ENCODE measurements at regions not wholly inside any gene's neighbourhood (a gene's known extent, or its start where the extent isn't known, plus 50 kb on each side); places are given as distances from the start of the nearest gene placed in this dataset.
"Not testable (repeated sequence)": the region's sequence is repeated elsewhere in the genome, so short reads cannot be mapped to it uniquely, and the experiment has no call there.

GRCh38 chr3:6706777-6707176 lies 154.1 kb upstream of the GRM7 start:
- no peak for DNase-seq (ENCODE audit: low read depth)

GRCh38 chr3:6709178-6709577 lies 151.7 kb upstream of the GRM7 start:
- DNase-seq (ENCODE audit: low read depth) = no peak

GRCh38 chr3:6714962-6715361 lies 146.0 kb upstream of the GRM7 start:
- no peak for DNase-seq (ENCODE audit: low read depth)

- DNase-seq (ENCODE audit: low read depth) = no peak
Measured at GRCh38 chr3:6716420-6716819, 144.5 kb upstream of the GRM7 start.

DNA sequence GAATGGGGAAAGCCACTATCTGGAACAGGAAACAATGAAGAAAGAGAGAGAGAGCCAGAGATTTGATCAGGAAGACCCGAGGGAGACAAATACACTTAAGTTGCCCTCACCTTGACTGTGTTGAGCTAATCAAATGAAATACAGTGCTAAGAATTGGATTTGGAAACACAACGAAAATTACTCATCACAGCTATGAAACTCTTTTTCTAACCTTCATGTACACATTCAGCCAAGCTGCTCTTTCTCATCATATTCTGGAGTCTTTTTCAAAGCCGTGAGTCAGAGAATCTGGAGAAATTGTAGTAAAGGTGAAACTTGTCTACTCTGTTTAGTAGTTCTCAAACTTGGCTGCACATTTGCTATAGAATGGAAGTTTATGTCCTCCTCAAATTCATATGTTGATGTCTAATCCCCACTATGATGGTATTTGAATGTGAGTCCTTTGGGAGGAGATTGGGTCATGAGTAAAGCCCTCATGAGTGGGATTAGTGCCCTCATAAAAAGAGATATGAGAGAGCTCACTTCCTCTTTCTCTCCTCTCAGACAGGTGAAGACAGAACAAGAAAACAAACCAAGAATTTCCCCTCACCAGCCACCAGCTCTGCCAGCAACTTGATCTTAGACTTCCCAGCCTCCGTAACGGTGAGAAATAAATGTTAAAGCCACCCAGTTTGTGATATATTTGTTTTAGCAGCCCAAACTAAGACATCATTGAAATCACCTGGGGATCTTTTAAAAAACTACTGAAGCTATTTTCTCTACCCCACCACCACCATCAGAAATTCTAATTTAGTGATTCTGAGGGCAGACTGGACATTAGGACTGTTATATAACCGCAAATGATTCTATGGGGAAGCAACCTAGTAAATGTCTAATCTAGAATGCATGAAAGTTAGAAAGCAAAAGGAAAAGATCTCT lies 143.6 kb upstream of the GRM7 start:
- DNase-seq (ENCODE audit: low read depth) = no peak

- DNase-seq (ENCODE audit: low read depth) = no peak
Measured at GRCh38 chr3:6719999-6720398, 140.9 kb upstream of the GRM7 start.

DNA sequence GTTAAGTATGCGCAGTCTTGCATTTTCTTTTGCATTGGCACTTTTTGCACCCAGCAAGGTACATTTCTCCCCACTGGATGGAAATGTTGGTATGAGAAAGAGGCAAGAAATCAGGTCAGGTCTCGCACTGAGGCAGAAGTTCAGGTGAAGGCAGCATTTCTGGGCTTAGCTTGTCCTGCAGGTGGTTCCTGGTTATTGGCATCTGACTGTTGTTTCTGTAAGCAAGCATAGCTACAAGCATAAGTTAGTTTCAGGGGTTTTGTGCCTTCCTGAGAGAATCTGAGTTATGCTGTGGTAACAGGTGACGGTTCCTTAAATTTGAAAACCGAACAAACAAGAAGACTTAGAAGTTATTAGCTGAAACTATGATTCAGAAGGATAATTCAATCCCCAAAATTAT lies 139.4 kb upstream of the GRM7 start:
- DNase-seq (ENCODE audit: low read depth) = no peak

GRCh38 chr3:6723205-6723604 lies 137.7 kb upstream of the GRM7 start:
- no peak for DNase-seq (ENCODE audit: low read depth)

DNA sequence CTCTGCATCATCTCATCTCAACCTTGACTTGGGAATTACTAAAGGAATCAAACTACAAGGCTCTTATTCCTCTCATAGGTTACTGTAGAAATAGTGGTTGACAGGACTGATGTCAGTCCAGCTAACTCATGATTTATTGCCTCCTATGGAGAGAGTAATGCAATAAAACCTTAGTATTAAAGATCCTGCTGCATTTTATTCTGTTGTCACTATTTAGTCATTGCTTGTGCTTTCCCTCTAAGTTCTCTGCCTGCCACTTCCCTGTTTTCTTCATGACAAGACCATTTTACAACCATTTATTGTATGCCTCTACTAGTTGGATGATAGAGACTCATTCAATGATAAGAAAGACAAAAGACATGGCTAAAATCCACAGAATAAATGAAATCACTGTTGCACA lies 134.1 kb upstream of the GRM7 start:
- no peak for DNase-seq (ENCODE audit: low read depth)

- no peak for DNase-seq (ENCODE audit: low read depth)
Measured at GRCh38 chr3:6732807-6733206, 128.1 kb upstream of the GRM7 start.

DNA sequence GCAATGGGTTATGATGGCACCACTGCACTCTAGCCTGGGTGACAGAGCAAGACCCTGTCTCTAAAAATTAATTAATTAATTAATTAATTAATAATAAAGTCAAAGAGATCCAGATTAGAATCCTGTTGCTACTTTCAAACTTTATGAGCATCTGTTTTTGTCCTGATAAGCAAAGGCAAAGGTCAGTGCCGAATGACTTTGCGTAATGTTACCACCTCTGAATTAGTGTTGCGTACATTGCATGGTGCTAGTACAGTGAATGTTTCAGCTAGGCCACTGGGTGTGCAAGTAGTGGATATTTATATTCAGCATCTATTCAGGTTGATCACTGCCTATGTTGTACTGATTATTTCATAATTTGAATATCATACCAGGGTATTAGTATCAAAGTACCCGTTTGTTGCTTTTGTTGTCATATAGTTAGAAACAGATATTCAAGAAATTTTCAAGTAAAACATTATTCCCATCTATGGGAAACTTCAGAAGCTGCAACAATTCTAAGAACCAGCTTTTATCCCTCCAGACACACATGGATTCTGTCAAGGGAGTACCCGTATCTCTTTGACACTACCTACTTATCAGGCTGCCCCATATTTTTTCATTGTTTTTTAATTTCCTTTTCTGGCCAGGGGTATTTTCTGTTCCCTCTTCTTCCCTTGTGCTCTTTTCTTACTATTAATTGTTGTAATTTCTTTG lies 127.1 kb upstream of the GRM7 start:
- no peak for DNase-seq (ENCODE audit: low read depth)

DNA sequence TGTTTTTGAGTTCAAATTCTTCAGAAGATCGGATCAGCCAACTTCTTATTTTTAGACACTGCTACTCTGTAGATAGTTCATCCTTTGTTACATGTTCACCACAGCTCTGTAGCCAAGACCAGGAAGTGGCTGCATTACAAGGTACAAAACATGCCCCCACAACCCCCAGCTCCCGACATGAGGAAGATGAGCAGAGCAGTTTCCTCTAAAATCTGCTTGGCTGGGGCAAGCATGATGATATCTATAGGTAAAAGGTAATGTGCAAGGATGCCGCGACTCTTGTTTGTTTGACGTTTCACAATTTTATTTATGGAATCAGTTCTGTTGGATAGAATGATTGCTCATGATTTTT lies 126.5 kb upstream of the GRM7 start:
- no peak for DNase-seq (ENCODE audit: low read depth)

- no peak for DNase-seq (ENCODE audit: low read depth)
Measured at GRCh38 chr3:6736836-6737629, 123.9 kb upstream of the GRM7 start.

GRCh38 chr3:6737630-6738029 lies 123.3 kb upstream of the GRM7 start:
- DNase-seq (ENCODE audit: low read depth) = no peak

DNA sequence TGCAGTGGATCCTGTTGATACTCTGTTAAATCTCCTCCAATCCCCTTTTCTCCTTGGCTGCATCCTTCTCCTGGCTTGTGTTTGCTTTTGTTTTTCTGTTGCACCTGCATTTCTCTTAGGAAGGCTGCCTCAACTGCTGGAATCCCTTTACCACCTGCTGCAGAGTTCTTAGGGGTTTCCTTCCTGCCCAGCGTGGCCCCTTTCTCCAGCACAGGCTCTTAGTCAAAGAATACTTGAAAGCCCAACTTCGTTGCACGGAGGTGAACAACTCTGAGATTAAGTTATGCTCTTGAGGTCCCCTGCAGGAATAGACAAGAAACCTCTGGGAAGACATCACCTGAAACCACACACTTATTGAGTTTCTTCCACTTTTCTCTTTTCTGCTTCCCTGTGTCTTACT lies 121.6 kb upstream of the GRM7 start:
- DNase-seq (ENCODE audit: low read depth) = no peak

GRCh38 chr3:6743067-6743720 lies 117.7 kb upstream of the GRM7 start:
- no peak for DNase-seq (ENCODE audit: low read depth)

DNA sequence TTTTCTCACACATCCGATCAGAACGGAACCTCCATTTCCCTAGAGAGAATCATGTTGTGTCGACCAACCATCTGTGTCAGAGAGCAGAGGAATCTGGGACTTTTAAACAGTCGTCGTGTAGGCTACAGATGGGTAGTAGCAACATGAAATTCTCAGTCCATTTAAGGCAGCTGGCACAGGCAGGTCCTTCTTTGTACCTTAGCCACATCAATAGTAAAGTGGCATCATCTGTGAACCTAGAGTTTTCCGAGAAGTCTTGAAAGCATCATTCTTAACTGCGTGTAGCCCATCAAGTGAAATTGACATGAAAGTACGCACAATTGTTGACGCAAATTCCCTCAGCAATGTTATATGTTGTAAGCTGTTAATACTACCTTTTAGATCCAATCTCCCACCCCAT lies 114.5 kb upstream of the GRM7 start:
- DNase-seq (ENCODE audit: low read depth) = no peak

- DNase-seq (ENCODE audit: low read depth) = no peak
Measured at GRCh38 chr3:6747017-6747416, 113.9 kb upstream of the GRM7 start.

GRCh38 chr3:6750782-6751181 lies 110.1 kb upstream of the GRM7 start:
- no peak for DNase-seq (ENCODE audit: low read depth)

GRCh38 chr3:6753536-6753935 lies 107.4 kb upstream of the GRM7 start:
- no peak for DNase-seq (ENCODE audit: low read depth)

DNA sequence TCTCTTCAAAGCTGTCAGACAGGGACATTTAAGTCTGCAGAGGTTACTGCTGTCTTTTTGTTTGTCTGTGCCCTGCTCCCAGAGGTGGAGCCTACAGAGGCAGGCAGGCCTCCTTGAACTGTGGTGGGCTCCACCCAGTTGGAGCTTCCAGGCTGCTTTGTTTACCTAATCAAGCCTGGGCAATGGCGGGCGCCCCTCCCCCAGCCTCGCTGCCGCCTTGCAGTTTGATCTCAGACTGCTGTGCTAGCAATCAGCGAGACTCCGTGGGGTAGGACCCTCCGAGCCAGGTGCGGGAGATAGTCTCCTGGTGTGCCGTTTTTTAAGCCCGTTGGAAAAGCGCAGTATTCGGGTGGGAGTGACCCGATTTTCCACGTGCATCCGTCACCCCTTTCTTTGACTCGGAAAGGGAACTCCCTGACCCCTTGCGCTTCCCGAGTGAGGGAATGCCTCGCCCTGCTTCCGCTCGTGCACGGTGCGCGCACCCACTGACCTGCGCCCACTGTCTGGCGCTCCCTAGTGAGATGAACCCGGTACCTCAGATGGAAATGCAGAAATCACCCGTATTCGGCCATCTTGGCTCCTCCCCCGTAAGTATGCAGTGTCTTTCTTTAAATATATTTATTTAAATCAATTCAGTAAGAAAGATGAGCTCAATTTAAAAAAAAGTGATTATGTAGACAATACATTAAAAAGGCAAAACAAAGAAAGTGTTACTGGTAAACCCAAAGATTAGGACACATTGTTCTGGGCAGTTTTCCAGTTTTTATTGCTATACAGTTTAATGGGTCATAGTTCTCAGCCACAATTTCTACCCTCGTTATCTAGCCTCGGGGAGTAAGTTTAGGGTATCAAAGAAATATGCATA lies 91.2 kb upstream of the GRM7 start:
- not testable (repeated sequence) for DNase-seq (ENCODE audit: low read depth)

GRCh38 chr3:6770397-6770690 lies 90.6 kb upstream of the GRM7 start:
- DNase-seq (ENCODE audit: low read depth) = no peak
